ENCODE measurements at regions not wholly inside any gene's neighbourhood (a gene's known extent, or its start where the extent isn't known, plus 50 kb on each side); places are given as distances from the start of the nearest gene placed in this dataset.

GRCh38 chr2:122516775-122517174 lies 761.3 kb downstream of the TSN start:
- TF ChIP-seq EZH2 (IDR thresholded peaks at IDR 0.05; ENCODE audit: insufficient read depth, poor library complexity, severe bottlenecking) (no peak), EZH2phosphoT487 (IDR thresholded peaks at IDR 0.05; ENCODE audit: insufficient read depth, low read depth) (no peak)
